GM21381 (cell line): ENCODE measurements at regions not wholly inside any gene's neighbourhood (a gene's known extent, or its start where the extent isn't known, plus 50 kb on each side); places are given as distances from the start of the nearest gene placed in this dataset.

ENCODE experiments used
- ATAC-seq: cut with Tn5 transposase; IDR thresholded peaks from one replicate; pipeline ENCODE4 v1.9.1; 2021; ENCODE audit warnings: mild to moderate bottlenecking, moderate library complexity; ENCODE audit not compliant: unreplicated experiment

DNA sequence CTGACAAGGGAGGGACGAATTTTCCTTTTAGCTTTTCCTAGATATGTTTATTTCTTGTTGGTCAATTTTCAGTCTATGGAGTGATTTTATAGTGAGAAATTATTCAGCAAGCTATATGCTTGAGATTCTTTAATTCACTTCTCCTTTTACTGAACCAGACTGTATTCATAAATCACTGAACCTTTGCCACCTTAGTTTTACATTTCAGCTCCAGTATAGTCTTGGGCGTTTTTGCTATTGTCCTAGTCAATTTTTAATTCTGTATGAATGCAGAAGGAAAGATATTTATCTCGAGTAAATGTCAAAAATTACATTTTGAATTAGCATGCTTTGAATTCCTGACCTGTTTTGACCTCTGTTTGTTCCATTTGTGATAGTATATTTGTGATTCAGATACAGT lies 468.9 kb downstream of the IPMK start:
- ATAC-seq = no peak

- no peak for ATAC-seq
Measured at GRCh38 chr10:57791546-57791945, 476.1 kb downstream of the IPMK start.

- no peak for ATAC-seq
Measured at GRCh38 chr10:57790703-57791102, 477.0 kb downstream of the IPMK start.

- no peak for ATAC-seq
Measured at GRCh38 chr10:57788117-57788516, 479.6 kb downstream of the IPMK start.

- ATAC-seq = no peak
Measured at GRCh38 chr10:57786850-57787750, 480.6 kb downstream of the IPMK start.

DNA sequence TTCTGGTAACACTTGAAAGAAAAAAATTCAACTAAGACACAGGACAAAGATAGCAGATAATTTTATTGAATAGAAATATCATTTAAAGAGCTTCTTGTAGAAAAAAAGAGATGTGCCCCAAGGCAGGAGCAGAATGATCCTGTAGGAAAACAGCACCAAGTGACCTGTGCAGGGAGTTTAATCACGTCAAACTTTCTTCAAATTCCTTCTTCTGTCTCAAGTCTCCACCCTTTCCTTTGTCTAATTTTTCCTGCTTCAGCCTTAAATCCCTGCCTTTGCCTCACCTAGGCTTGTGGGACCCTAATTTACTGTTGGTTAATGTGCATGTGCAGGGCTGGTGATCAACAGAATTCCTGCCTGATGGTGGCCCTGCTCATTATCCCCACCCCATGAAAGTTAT lies 481.4 kb downstream of the IPMK start:
- no peak for ATAC-seq

- no peak for ATAC-seq
Measured at GRCh38 chr10:57785546-57785945, 482.1 kb downstream of the IPMK start.

- no peak for ATAC-seq
Measured at GRCh38 chr10:57785068-57785467, 482.6 kb downstream of the IPMK start.

DNA sequence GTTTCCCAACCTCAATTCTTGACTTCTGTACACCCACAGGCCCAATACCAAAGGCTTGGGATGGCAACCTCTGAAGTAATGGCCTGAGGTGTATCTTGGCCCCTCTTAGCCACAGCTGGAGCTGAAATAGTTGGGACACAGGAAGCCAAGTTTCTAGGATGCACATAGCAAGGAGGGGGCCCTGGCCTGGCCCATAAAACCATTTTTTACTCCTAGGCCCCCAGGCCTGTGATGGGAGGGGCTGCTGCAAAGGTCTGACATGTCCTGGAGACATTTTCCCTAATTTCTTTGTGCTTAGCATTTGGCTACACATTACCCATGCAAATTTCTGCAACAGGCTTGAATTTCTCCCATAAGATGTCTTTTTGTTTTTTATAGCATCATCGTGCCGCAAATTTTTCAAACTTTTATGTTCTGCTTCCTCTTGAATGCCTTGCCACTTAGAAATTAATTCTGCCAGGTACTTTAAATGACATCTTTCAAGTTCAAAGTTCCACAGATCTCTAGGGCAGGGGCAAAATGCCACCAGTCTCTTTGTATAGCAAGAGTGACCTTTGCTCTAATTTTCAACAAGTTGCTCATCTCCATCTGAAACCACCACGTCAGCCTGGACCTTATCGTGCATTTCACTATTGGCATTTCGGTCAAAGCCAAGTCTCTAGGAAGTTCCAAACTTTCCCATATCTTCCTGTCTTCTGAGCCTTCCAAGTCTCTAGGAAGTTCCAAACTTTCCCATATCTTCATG lies 490.8 kb downstream of the IPMK start:
- ATAC-seq = no peak

GRCh38 chr10:57775250-57775649 lies 492.4 kb downstream of the IPMK start:
- ATAC-seq = no peak

DNA sequence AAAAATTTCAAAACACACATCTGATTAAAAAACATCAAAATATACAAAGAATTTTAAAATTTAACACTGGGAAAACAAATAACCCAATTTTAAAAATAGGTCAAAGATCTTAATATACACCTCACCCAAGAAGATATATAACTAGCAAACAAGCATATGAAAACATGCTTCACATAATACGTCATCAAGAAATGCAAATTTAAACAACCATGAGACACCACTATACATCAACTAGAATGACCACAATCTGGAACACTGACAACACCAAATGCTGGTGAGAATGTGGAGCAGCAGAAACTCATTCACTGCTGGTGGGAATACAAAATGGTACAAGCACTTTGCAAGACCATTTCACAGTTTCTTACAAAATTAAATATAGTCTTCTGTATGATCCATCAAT lies 498.4 kb downstream of the IPMK start:
- no peak for ATAC-seq

GRCh38 chr10:57759777-57760176 lies 507.9 kb downstream of the IPMK start:
- no peak for ATAC-seq

GRCh38 chr10:57754803-57755202 lies 512.9 kb downstream of the IPMK start:
- ATAC-seq = no peak

- ATAC-seq = no peak
Measured at GRCh38 chr10:57743711-57744110, 524.0 kb downstream of the IPMK start.

- ATAC-seq = no peak
Measured at GRCh38 chr10:57741751-57742150, 525.9 kb downstream of the IPMK start.

DNA sequence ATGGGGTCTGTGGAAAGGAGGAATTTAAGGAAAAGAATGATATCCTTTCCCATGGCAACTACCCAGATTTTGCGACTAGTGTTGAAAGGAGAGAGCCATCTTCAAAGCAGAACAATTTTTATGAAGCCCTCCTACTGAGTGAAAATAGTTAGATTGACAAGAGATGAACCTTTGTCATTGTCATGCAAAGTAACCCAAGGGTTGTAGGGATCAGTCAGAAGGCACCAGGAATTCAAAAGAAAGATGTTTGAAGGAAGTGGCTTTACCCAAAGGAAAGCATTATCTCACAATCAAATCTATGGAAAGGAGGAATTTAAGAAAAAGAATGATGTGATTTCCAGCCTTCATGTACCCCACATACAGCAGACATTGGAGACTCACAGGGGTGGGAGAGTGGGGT lies 544.4 kb downstream of the IPMK start:
- ATAC-seq = no peak

GRCh38 chr10:57716884-57717283 lies 550.8 kb downstream of the IPMK start:
- ATAC-seq = no peak

DNA sequence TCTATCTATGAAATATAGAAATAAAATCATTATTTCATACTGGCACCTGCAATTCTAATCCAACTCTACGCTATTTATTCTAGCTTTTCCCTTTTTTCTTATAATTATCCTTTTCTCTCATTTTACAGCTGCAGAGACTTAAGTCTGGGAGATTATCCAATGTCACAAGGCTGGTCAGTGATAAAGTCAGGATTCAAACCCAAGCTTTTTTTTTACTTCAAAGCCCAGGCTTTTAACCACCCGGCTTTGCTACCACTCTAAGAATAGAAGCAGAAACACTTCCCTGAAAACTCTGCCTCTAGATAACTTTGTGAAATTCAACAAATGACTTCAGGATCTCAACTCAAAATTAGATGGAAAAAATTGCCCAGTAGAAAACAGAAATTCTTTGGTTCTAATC lies 552.5 kb downstream of the IPMK start:
- no peak for ATAC-seq

DNA sequence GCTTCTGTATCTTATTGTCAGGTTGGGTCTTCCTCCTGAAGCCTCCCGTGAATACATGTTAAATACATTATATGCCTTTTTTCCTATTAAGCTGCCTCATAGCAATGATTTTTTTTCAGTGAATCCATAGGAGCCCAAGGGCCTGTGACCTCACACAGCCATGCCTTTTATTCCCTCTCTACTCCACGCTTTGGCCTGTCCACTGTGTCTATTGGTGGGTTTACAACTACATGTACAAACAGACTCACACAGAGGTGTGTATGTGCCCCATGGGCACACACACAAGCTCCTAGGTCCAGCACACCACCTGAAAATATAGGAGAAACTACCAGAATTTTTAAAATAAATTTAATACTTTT lies 560.4 kb downstream of the IPMK start:
- no peak for ATAC-seq

GRCh38 chr10:57706576-57707299 lies 561.0 kb downstream of the IPMK start:
- ATAC-seq = no peak

DNA sequence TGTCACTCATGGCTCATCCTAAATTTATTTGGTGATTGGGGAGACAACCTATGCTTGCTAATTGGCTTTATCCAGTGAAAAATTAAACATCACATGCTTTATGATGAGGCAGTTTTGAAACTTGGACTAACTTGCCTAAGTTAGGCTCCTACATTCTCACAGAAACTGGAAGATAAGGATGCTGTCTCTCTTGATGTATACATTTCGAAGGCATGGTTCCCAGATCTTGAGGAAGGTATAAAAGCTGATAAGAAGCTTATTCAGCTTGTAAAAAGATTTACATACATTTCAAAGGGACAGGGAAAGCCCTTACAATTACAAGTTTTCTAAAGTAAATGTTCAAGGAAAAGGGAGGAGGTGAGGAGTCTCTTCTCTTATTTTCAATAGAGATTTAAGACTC lies 561.7 kb downstream of the IPMK start:
- ATAC-seq = no peak

- no peak for ATAC-seq
Measured at GRCh38 chr10:57699944-57700343, 567.8 kb downstream of the IPMK start.
